Fibroblast of lung (primary cell): ENCODE measurements at regions not wholly inside any gene's neighbourhood (a gene's known extent, or its start where the extent isn't known, plus 50 kb on each side); places are given as distances from the start of the nearest gene placed in this dataset.
"Not testable (repeated sequence)": the region's sequence is repeated elsewhere in the genome, so short reads cannot be mapped to it uniquely, and the experiment has no call there.

Experiments
- EZH2 ChIP-seq: IDR thresholded peaks from 2 replicates; pipeline ENCODE4 v1.5.1; 2012; ENCODE audit warnings: low read length, control low read depth, mild to moderate bottlenecking; ENCODE audit errors: missing control alignments
- TF ChIP-seq, protein P1 (sequence below), 2 donors: IDR thresholded peaks in 1 of 2; conservative IDR thresholded peaks in 1 of 2; 1 replicate in 1 of 2; 2 replicates in 1 of 2; pipeline ENCODE4 v1.5.1; 2011 to 2012; ENCODE audit warnings: low read length in 2 of 2, control low read depth in 1 of 2, inconsistent platforms in 1 of 2, low read depth in 1 of 2, mild to moderate bottlenecking in 1 of 2

DNA sequence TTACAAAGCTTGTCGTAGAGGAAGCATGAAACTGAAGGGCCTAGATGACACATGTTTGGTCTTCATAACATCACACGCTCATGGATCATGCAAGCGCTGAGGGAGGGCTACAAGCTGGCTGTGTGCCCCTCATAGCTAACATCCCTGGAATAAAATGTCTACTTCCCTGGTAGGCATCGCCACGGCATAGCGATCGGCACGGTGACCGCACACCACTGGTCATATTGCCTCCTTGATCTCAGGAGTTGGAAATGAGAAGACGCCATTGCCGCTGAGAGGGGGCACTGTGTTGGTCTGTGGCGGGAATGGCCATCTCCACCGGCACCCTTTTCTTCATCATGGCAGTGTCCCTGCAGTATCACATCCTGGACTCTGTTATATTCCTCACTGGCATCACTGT is 50.1 kb upstream of the TUBA3E start:
- not testable (repeated sequence) for TF ChIP-seq EZH2
- TF ChIP-seq, protein P1, sequence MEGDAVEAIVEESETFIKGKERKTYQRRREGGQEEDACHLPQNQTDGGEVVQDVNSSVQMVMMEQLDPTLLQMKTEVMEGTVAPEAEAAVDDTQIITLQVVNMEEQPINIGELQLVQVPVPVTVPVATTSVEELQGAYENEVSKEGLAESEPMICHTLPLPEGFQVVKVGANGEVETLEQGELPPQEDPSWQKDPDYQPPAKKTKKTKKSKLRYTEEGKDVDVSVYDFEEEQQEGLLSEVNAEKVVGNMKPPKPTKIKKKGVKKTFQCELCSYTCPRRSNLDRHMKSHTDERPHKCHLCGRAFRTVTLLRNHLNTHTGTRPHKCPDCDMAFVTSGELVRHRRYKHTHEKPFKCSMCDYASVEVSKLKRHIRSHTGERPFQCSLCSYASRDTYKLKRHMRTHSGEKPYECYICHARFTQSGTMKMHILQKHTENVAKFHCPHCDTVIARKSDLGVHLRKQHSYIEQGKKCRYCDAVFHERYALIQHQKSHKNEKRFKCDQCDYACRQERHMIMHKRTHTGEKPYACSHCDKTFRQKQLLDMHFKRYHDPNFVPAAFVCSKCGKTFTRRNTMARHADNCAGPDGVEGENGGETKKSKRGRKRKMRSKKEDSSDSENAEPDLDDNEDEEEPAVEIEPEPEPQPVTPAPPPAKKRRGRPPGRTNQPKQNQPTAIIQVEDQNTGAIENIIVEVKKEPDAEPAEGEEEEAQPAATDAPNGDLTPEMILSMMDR (conservative IDR thresholded peaks at IDR 0.05 in 1 of 2, IDR thresholded peaks at IDR 0.05 in 1 of 2; ENCODE audit: low read depth in 1 of 2, low read length in 2 of 2) = not testable (repeated sequence)
